Fibroblast of lung (primary cell): ENCODE measurements at regions not wholly inside any gene's neighbourhood (a gene's known extent, or its start where the extent isn't known, plus 50 kb on each side); places are given as distances from the start of the nearest gene placed in this dataset.

Source experiments
- EZH2 ChIP-seq: IDR thresholded peaks from 2 replicates; pipeline ENCODE4 v1.5.1; 2012; ENCODE audit warnings: low read length, control low read depth, mild to moderate bottlenecking; ENCODE audit errors: missing control alignments
- TF ChIP-seq, protein P1 (sequence below), 2 donors: IDR thresholded peaks in 1 of 2; conservative IDR thresholded peaks in 1 of 2; 1 replicate in 1 of 2; 2 replicates in 1 of 2; pipeline ENCODE4 v1.5.1; 2011 to 2012; ENCODE audit warnings: low read length in 2 of 2, control low read depth in 1 of 2, inconsistent platforms in 1 of 2, low read depth in 1 of 2, mild to moderate bottlenecking in 1 of 2

GRCh38 chr17:70378076-70378475 lies 208.7 kb downstream of the KCNJ2 start:
- TF ChIP-seq, protein P1, sequence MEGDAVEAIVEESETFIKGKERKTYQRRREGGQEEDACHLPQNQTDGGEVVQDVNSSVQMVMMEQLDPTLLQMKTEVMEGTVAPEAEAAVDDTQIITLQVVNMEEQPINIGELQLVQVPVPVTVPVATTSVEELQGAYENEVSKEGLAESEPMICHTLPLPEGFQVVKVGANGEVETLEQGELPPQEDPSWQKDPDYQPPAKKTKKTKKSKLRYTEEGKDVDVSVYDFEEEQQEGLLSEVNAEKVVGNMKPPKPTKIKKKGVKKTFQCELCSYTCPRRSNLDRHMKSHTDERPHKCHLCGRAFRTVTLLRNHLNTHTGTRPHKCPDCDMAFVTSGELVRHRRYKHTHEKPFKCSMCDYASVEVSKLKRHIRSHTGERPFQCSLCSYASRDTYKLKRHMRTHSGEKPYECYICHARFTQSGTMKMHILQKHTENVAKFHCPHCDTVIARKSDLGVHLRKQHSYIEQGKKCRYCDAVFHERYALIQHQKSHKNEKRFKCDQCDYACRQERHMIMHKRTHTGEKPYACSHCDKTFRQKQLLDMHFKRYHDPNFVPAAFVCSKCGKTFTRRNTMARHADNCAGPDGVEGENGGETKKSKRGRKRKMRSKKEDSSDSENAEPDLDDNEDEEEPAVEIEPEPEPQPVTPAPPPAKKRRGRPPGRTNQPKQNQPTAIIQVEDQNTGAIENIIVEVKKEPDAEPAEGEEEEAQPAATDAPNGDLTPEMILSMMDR (conservative IDR thresholded peaks at IDR 0.05 in 1 of 2, IDR thresholded peaks at IDR 0.05 in 1 of 2; ENCODE audit: low read depth in 1 of 2, low read length in 2 of 2): no peak
- TF ChIP-seq EZH2: no peak
